Transverse colon (tissue), 4 donors: ENCODE measurements at regions not wholly inside any gene's neighbourhood (a gene's known extent, or its start where the extent isn't known, plus 50 kb on each side); places are given as distances from the start of the nearest gene placed in this dataset.

Source experiments
- DNase-seq: peaks from one replicate; pipeline ENCODE4 v3.0.0-alpha.2; 2019
- H3K27ac ChIP-seq, 4 donors: fragments of 200-600 bp; sonication (generic); 2 replicates each; pipeline ENCODE4 v1.5.1; 2016 to 2018; ENCODE audit warnings: inconsistent platforms in 4 of 4
- H3K27me3 ChIP-seq: fragments of 200-600 bp; sonication (generic); 2 replicates; pipeline ENCODE4 v1.5.1; 2017; ENCODE audit warnings: inconsistent platforms
- H3K36me3 ChIP-seq, 4 donors: fragments of 200-600 bp; sonication (generic); 2 replicates each; pipeline ENCODE4 v1.5.1; 2017 to 2019; ENCODE audit warnings: inconsistent platforms in 4 of 4
- H3K4me1 ChIP-seq, 4 donors: fragments of 200-600 bp; sonication (generic); 2 replicates each; pipeline ENCODE4 v1.5.1; 2017 to 2020; ENCODE audit warnings: inconsistent platforms in 4 of 4
- H3K4me3 ChIP-seq, 4 donors: fragments of 200-600 bp; sonication (generic); 1 replicate in 1 of 4; 2 replicates in 3 of 4; pipeline versions ENCODE4 v1.5.1 to v1.6.1; 2017 to 2019; ENCODE audit warnings: inconsistent platforms in 4 of 4
- H3K9me3 ChIP-seq, 2 donors: fragments of 200-600 bp; sonication (generic); 2 replicates each; pipeline ENCODE4 v1.5.1; 2017 to 2019; ENCODE audit warnings: inconsistent platforms in 2 of 2
- CTCF ChIP-seq, 5 experiments: fragments of 200-600 bp in 3 of 5; fragments of 450-650 bp in 2 of 5; sonication (generic) in 3 of 5; IDR thresholded peaks; 1 replicate in 2 of 5; 2 replicates in 3 of 5; pipeline ENCODE4 v1.5.1; 2016 to 2017; ENCODE audit warnings: antibody characterized with exemption in 5 of 5, inconsistent platforms in 3 of 5, mild to moderate bottlenecking in 2 of 5, moderate library complexity in 1 of 5
- EP300 ChIP-seq: sonication (generic); formaldehyde crosslinking; IDR thresholded peaks from one replicate; pipeline ENCODE4 v1.6.1; 2017; ENCODE audit warnings: antibody characterized with exemption, low read depth
- POLR2A ChIP-seq: fragments of 450-650 bp; IDR thresholded peaks from one replicate; pipeline ENCODE4 v1.6.1; 2016; ENCODE audit warnings: antibody characterized with exemption, mild to moderate bottlenecking, moderate library complexity
- POLR2AphosphoS5 ChIP-seq, 3 donors: sonication (generic); formaldehyde crosslinking; IDR thresholded peaks; one replicate each; pipeline ENCODE4 v1.6.1; 2016; ENCODE audit warnings: antibody characterized with exemption in 3 of 3
- WGBS, 2 donors: methylation state at CpG; one replicate each; pipeline ENCODE4 v1.1.5; 2018; ENCODE audit warnings: low coverage in 1 of 2; 5-methylcytosine and 5-hydroxymethylcytosine counted together
- in situ Hi-C, 4 donors: fragments of 200-750 bp; cut with MboI; loops; one replicate each; pipeline versions ENCODE4 v1.15.0 to v1.15.1; 2017; ENCODE audit warnings: low sequenced_read_pairs in 3 of 4, low pct_ligation_motif_present in 1 of 4, low pct_unique_long_range_greater_than_20kb in 1 of 4
- intact Hi-C: fragments of 100-400 bp; cut with DNase I; formaldehyde crosslinking; loops from one replicate; pipeline ENCODE4 v1.15.1; 2023; ENCODE audit warnings: low total_unique reads

GRCh38 chr14:94974893-94975292, 182.4 kb downstream of the DICER1 start:
- TF ChIP-seq CTCF (IDR thresholded peaks at IDR 0.05) (no peak), EP300 (no peak), POLR2AphosphoS5 (IDR thresholded peaks at IDR 0.05) (no peak), POLR2A (no peak)
- Histone ChIP-seq H3K4me3 (no peak overlapping the region), H3K9me3 (no peaks in the 10 kb centered on the region), H3K27me3 (no peaks in the 10 kb centered on the region), H3K36me3 (no peaks in the 10 kb centered on the region), H3K27ac (peak overlapping the region in 1 of 4 donors; percentile 3), H3K4me1 (no peaks in the 10 kb centered on the region)
- 32 to 58% methylated on average over 2 to 3 of the region's 3 CpGs for WGBS, 2 donors
- DNase-seq = no peak
- in situ Hi-C loops (no loop called here), intact Hi-C loops (no loop called here)

DNA sequence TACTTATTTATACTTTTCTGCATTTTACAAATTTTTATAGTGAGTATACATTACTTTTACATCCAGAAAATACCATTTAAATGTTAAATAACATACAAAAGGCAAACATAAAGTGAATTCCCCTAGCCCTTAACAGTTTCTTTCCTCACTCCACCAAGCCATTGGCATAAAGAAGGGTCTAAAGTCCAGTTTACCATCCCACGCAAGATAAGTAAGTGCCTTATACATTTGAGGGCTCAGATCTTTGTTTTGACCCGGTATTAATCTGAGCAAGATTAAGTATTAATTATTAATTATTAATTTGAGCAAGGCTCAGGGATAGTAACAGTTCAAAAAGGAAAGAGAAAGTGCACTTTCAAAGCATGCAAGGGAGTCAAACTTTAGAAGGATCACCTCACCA, 182.9 kb downstream of the DICER1 start:
- WGBS, 2 donors = 26 to 51% methylated on average over 2 of the region's 2 CpGs
- Histone ChIP-seq H3K27ac (no peak overlapping the region), H3K27me3 (no peaks in the 10 kb centered on the region), H3K9me3 (no peaks in the 10 kb centered on the region), H3K36me3 (no peaks in the 10 kb centered on the region), H3K4me1 (no peaks in the 10 kb centered on the region), H3K4me3 (no peak overlapping the region)
- in situ Hi-C loops (no loop called here), intact Hi-C loops (no loop called here)
- no peak for TF ChIP-seq EP300
- TF ChIP-seq POLR2A = no peak
- no peak for TF ChIP-seq CTCF (IDR thresholded peaks at IDR 0.05)
- TF ChIP-seq POLR2AphosphoS5 (IDR thresholded peaks at IDR 0.05) = no peak
- no peak for DNase-seq

DNA sequence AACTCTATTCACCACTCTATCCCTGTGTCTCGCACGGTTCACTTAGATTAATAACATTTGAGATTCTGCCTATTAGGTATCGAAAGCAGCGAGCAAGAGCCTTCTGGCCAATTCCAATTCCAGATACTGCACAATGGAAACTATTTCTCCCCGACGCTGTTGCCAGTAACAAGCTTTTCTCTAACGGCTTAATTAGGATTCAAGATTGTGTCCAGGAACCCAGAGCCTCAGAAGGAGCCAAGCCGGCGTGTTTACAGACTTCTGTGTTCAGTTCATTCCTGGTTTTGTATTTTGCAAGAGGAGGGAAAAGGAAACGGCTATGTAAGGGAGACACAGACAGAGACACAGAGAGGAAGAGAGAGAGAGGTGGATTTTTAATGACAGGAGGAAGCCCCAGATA, 185.6 kb downstream of the DICER1 start:
- WGBS, 2 donors = 54 to 56% methylated on average over 10 of the region's 10 CpGs

DNA sequence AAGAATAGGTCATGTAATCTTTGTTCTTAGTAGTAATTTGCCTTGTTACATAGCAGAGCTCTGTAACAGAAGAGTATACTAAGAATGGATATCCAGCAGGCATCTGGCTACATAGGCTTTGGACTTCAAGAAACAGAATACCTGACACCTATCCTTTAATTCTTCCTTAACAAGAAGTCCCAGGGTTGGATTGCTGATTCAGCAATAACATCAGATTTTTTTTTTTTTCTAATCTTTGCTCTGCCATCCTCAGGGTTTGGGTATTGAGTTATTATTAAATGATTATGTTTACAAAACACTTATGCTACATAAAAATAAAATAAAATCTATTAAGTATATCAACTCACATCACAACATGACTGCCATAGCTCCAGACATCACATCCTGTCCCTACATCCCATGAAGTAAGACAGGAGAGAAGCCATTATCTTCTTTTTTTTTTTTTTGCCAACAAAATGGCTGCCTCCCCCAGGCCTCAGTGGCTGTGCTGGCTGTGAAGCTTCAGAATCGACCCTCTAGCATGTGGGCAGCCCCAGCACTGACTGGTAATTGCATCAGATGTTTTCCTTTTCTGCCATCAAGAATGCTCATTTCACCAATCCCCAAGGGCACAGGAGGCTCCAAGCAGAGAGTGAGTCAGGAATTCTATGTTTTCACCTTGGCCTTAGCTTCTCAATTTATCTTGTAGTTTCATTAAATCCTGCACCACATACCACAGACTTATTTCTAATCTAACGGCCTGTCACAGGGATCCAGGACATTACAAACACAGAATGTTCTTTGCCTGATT, 186.2 kb downstream of the DICER1 start:
- intact Hi-C loops (loop anchor here (1.0 kb wide), 1 partner anchor 34 kb away; no protein-coding TSS in a partner anchor), in situ Hi-C loops (no loop called here)
- WGBS, 2 donors = 55 to 71% methylated on average over 1 to 2 of the region's 2 CpGs
- DNase-seq = no peak
- Histone ChIP-seq H3K27me3 (no peaks in the 10 kb centered on the region), H3K36me3 (no peaks in the 10 kb centered on the region), H3K4me3 (no peak overlapping the region), H3K4me1 (no peaks in the 10 kb centered on the region), H3K9me3 (no peaks in the 10 kb centered on the region), H3K27ac (peak overlapping the region; percentile 66 to 77 (median 74))
- TF ChIP-seq POLR2AphosphoS5 (IDR thresholded peaks at IDR 0.05) (no peak), POLR2A (no peak), CTCF (IDR thresholded peaks at IDR 0.05) (no peak), EP300 (no peak)

More for the DNA sequence above, 185.6 kb downstream of the DICER1 start:
- Histone ChIP-seq H3K9me3 (no peaks in the 10 kb centered on the region), H3K4me1 (no peaks in the 10 kb centered on the region), H3K27ac (peak overlapping the region; percentile 66 to 77 (median 74)), H3K4me3 (no peak overlapping the region), H3K36me3 (no peaks in the 10 kb centered on the region), H3K27me3 (no peaks in the 10 kb centered on the region)
- intact Hi-C loops (loop anchor here (1.0 kb wide), 1 partner anchor 34 kb away; no protein-coding TSS in a partner anchor), in situ Hi-C loops (no loop called here)
- TF ChIP-seq POLR2A (no peak), EP300 (peak; percentile 94), CTCF (IDR thresholded peaks at IDR 0.05) (no peak), POLR2AphosphoS5 (IDR thresholded peaks at IDR 0.05) (peak; percentile 52 to 67 (median 54))
- DNase-seq = peak; percentile 38
